HepG2 (cell line): ENCODE measurements at regions not wholly inside any gene's neighbourhood (a gene's known extent, or its start where the extent isn't known, plus 50 kb on each side); places are given as distances from the start of the nearest gene placed in this dataset.
A peak's percentile ranks its signal among the peaks of the same experiment; 100 is the strongest.

Experiments
- ATAC-seq: fragments of 200-7000 bp; cut with Tn5 transposase; 3 replicates; pipeline ENCODE4 v1.9.1; 2020; ENCODE audit warnings: mild to moderate bottlenecking, moderate library complexity
- BruUV-seq: library from RNA; stranded (reverse); fragments of 400-500 nt; replicated peaks from 2 replicates; lab custom pipeline; 2021; lab: Mats Ljungman, UMichigan
- CTCF ChIA-PET: fragments of 300-600 bp; formaldehyde crosslinking; extraction: SDS; loops from one replicate; lab custom pipeline; 2021; ENCODE audit warnings: low total read pairs, inconsistent platforms, low intra/inter-chr PET ratio; lab: Yijun Ruan, JAX
- POLR2A ChIA-PET: fragments of 350-600 bp; sonication (Branson Sonifier 250); formaldehyde crosslinking; loops from one replicate; lab custom pipeline; 2020; ENCODE audit warnings: antibody characterized with exemption, inconsistent platforms; lab: Yijun Ruan, JAX
- DNase-seq: peaks from one replicate; pipeline ENCODE4 v3.0.0-alpha.2; 2015; ENCODE audit warnings: low spot score
- FAIRE-seq: peaks from 3 replicates; lab custom pipeline; 2011; peaks lifted over from hg19 to GRCh38; lab: Jason Lieb, UNC
- H2AFZ ChIP-seq: one replicate; pipeline ENCODE4 v1.6.1; 2011; ENCODE audit warnings: low read length, inconsistent platforms
- H3K27ac ChIP-seq: fragments of 300-600 bp; 3 replicates; pipeline ENCODE4 v1.8.0; 2011; ENCODE audit warnings: mixed run types, mild to moderate bottlenecking, mixed read lengths, low read length, inconsistent platforms; ENCODE audit not compliant: insufficient read depth; ENCODE audit errors: extremely low read length
- H3K27me3 ChIP-seq, 2 experiments: fragments of 200-600 bp in 1 of 2; 2 replicates in 1 of 2; 3 replicates in 1 of 2; pipeline versions ENCODE4 v1.6.0 to v1.8.0; 2011; ENCODE audit warnings: low read length in 2 of 2, mild to moderate bottlenecking in 2 of 2, moderate library complexity in 2 of 2, inconsistent platforms in 1 of 2; ENCODE audit not compliant: insufficient read depth in 2 of 2, control insufficient read depth in 1 of 2
- H3K36me3 ChIP-seq, 2 experiments: fragments of 200-600 bp in 1 of 2; replicated peaks in 1 of 2; 2 replicates in 1 of 2; 3 replicates in 1 of 2; pipeline versions ENCODE4 v1.5.1 to v1.8.0; 2011; ENCODE audit warnings: low read length in 2 of 2, inconsistent platforms in 1 of 2; ENCODE audit not compliant: insufficient read depth in 2 of 2, control insufficient read depth in 1 of 2
- H3K4me1 ChIP-seq: 2 replicates; pipeline ENCODE4 v1.5.1; 2012; ENCODE audit warnings: low read length, inconsistent platforms; ENCODE audit not compliant: insufficient read depth
- H3K4me2 ChIP-seq: 2 replicates; pipeline ENCODE4 v1.6.0; 2011; ENCODE audit warnings: low read depth, low read length, inconsistent platforms
- H3K4me3 ChIP-seq, 3 experiments: fragments of 200-600 bp in 1 of 3; sonication (generic), shearing (Covaris generic) in 1 of 3; replicated peaks in 1 of 3; 2 replicates each; pipeline ENCODE4 v1.5.1; 2011 to 2016; ENCODE audit warnings: low read length in 3 of 3, inconsistent platforms in 2 of 3, low read depth in 2 of 3, mild to moderate bottlenecking in 2 of 3, control low read depth in 1 of 3, mixed read lengths in 1 of 3; ENCODE audit not compliant: insufficient read depth in 1 of 3
- H3K79me2 ChIP-seq: one replicate; pipeline ENCODE4 v1.6.1; 2011; ENCODE audit warnings: low read length, inconsistent platforms; ENCODE audit not compliant: insufficient read depth
- H3K9ac ChIP-seq: 2 replicates; pipeline ENCODE4 v1.6.0; 2011; ENCODE audit warnings: mild to moderate bottlenecking, low read depth, low read length, inconsistent platforms; ENCODE audit not compliant: insufficient read depth
- H3K9me3 ChIP-seq: 2 replicates; pipeline ENCODE4 v1.5.1; 2012; ENCODE audit warnings: mild to moderate bottlenecking, low read length
- H4K20me1 ChIP-seq: 2 replicates; pipeline ENCODE4 v1.6.0; 2011; ENCODE audit warnings: inconsistent platforms, mild to moderate bottlenecking, low read length, moderate library complexity; ENCODE audit not compliant: insufficient read depth
- ZBTB40 ChIP-seq, 2 experiments: fragments of 450-650 bp in 1 of 2; sonication (generic) in 1 of 2; formaldehyde crosslinking in 1 of 2; IDR thresholded peaks; 2 replicates each; pipeline versions ENCODE4 v1.6.1 to v1.8.0; 2016 to 2022; ENCODE audit warnings: antibody characterized with exemption in 1 of 2, mild to moderate bottlenecking in 1 of 2, missing genetic modification reagents in 1 of 2
- ZSCAN21 ChIP-seq: sonication (generic); formaldehyde crosslinking; IDR thresholded peaks from 2 replicates; pipeline ENCODE4 v1.8.0; 2022; ENCODE audit warnings: mild to moderate bottlenecking, missing genetic modification reagents, moderate library complexity, borderline replicate concordance
- WGBS: methylation state at CpG from one replicate; pipeline ENCODE4 v1.1.6; 2017; ENCODE audit warnings: low lambda C conversion rate; 5-methylcytosine and 5-hydroxymethylcytosine counted together
- in situ Hi-C: cut with HindIII; loops from 2 replicates; pipeline ENCODE4 v1.10.0; 2017; ENCODE audit warnings: low pct_unique_long_range_greater_than_20kb; ENCODE audit not compliant: extremely low pct_ligation_motif_present
- intact Hi-C: fragments of 100-400 bp; cut with micrococcal nuclease; formaldehyde crosslinking; loops from one replicate; pipeline ENCODE4 v1.10.0; 2022; ENCODE audit not compliant: unreplicated experiment

- Histone ChIP-seq H3K27me3 (no peaks in the 10 kb centered on the region), H3K79me2 (no peaks in the 10 kb centered on the region), H3K9ac (no peak overlapping the region), H3K4me3 (no peak overlapping the region), H2AFZ (no peak overlapping the region), H3K36me3 (no peaks in the 10 kb centered on the region), H4K20me1 (no peaks in the 10 kb centered on the region), H3K4me2 (no peak overlapping the region), H3K9me3 (no peaks in the 10 kb centered on the region), H3K4me1 (no peaks in the 10 kb centered on the region), H3K27ac (no peak overlapping the region)
- intact Hi-C loops (no loop called here), in situ Hi-C loops (no loop called here)
- 38% methylated on average over 3 of the region's 3 CpGs for WGBS
- ChIA-PET CTCF (no interaction called here), POLR2A (no interaction called here)
- no peak for DNase-seq
- FAIRE-seq, result no peak
- TF ChIP-seq ZBTB40 (IDR thresholded peaks at IDR 0.05) (peak; percentile 31; the same call in 1 of the 2 replicates), ZBTB40 (CRISPR knock-in tag; IDR thresholded peaks at IDR 0.05) (peak; percentile 77), ZSCAN21 (CRISPR knock-in tag) (no peak)
- ATAC-seq, result no peak
- BruUV-seq, result no TSS peak
Observed at GRCh38 chr12:115802767-115803166, 474.7 kb downstream of the MED13L start.
